Esophagus squamous epithelium (tissue), 4 donors: ENCODE measurements at regions not wholly inside any gene's neighbourhood (a gene's known extent, or its start where the extent isn't known, plus 50 kb on each side); places are given as distances from the start of the nearest gene placed in this dataset.

Experiments
- CTCF ChIP-seq, 6 experiments: fragments of 450-650 bp in 4 of 6; fragments of 200-600 bp in 2 of 6; sonication (generic) in 2 of 6; IDR thresholded peaks; one replicate each; pipeline ENCODE4 v1.5.1; 2016 to 2019; ENCODE audit warnings: antibody characterized with exemption in 6 of 6, mild to moderate bottlenecking in 4 of 6, moderate library complexity in 4 of 6
- POLR2A ChIP-seq, 4 donors: fragments of 450-650 bp; IDR thresholded peaks; one replicate each; pipeline ENCODE4 v1.6.1; 2017; ENCODE audit warnings: antibody characterized with exemption in 4 of 4, mild to moderate bottlenecking in 4 of 4, moderate library complexity in 3 of 4

GRCh38 chr4:54475546-54475945 lies 182.2 kb upstream of the KIT start:
- no peak for TF ChIP-seq CTCF (IDR thresholded peaks at IDR 0.05)
- TF ChIP-seq POLR2A (IDR thresholded peaks at IDR 0.05): no peak
